ENCODE measurements at regions not wholly inside any gene's neighbourhood (a gene's known extent, or its start where the extent isn't known, plus 50 kb on each side); places are given as distances from the start of the nearest gene placed in this dataset.
A peak's percentile ranks its signal among the peaks of the same experiment; 100 is the strongest.

- Histone ChIP-seq H3K4me3 (no peak overlapping the region), H3K4me1 (ENCODE audit: control insufficient read depth in 5 of 5, insufficient read depth in 5 of 5, low read length in 5 of 5) (no peaks in the 10 kb centered on the region), H3K9me3 (ENCODE audit: control insufficient read depth in 4 of 4, insufficient read depth in 3 of 4, low read length in 3 of 4) (no peaks in the 10 kb centered on the region), H3K27me3 (ENCODE audit: control insufficient read depth in 3 of 3, insufficient read depth in 3 of 3, low read length in 2 of 3) (no peaks in the 10 kb centered on the region), H3K36me3 (ENCODE audit: control insufficient read depth in 4 of 4, insufficient read depth in 4 of 4, low read length in 4 of 4) (no peaks in the 10 kb centered on the region), H3K27ac (ENCODE audit: low read depth in 1 of 2, low read length in 1 of 2) (no peak overlapping the region), H3K9ac (ENCODE audit: insufficient read depth in 1 of 2, low read length in 2 of 2) (no peak overlapping the region)
- no peak for DNase-seq
- no peak for TF ChIP-seq CTCF (IDR thresholded peaks at IDR 0.05; ENCODE audit: control extremely low read depth, extremely low read depth)
- ATAC-seq (ENCODE audit: insufficient read depth, low FRiP score) = no peak
- WGBS, 2 donors = 78 to 84% methylated on average over 2 of the region's 2 CpGs
Observed at GRCh38 chr5:18455521-18455920, 821.3 kb downstream of the TAF11L14 start.

DNA sequence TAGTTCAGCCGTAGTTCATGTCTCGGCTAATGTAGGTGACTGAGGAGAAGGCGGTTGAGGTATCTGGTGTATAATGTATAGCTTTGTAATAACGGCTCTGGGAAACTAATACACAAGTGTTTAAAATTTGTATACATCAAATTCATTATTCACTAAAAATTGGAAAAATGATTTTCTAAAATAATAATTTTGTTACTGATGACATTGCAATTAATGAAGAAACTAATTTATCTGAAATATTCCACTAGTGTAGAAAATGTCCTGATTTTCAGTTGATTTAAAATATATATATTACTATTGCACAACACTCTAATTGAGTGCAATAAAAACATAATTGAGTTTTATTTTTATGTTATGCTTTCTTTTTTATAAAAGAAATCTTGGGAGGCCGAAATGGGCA, 823.0 kb downstream of the TAF11L14 start:
- Histone ChIP-seq H3K9ac (ENCODE audit: insufficient read depth in 1 of 2, low read length in 2 of 2) (no peak overlapping the region), H3K36me3 (ENCODE audit: control insufficient read depth in 4 of 4, insufficient read depth in 4 of 4, low read length in 4 of 4) (no peaks in the 10 kb centered on the region), H3K27me3 (ENCODE audit: control insufficient read depth in 3 of 3, insufficient read depth in 3 of 3, low read length in 2 of 3) (no peaks in the 10 kb centered on the region), H3K4me1 (ENCODE audit: control insufficient read depth in 5 of 5, insufficient read depth in 5 of 5, low read length in 5 of 5) (no peaks in the 10 kb centered on the region), H3K4me3 (no peak overlapping the region), H3K9me3 (ENCODE audit: control insufficient read depth in 4 of 4, insufficient read depth in 3 of 4, low read length in 3 of 4) (no peaks in the 10 kb centered on the region), H3K27ac (ENCODE audit: low read depth in 1 of 2, low read length in 1 of 2) (no peak overlapping the region)
- no peak for TF ChIP-seq CTCF (IDR thresholded peaks at IDR 0.05; ENCODE audit: control extremely low read depth, extremely low read depth)
- WGBS, 2 donors = 90 to 92% methylated on average over 5 of the region's 5 CpGs
- DNase-seq = no peak
- no peak for ATAC-seq (ENCODE audit: insufficient read depth, low FRiP score)

DNA sequence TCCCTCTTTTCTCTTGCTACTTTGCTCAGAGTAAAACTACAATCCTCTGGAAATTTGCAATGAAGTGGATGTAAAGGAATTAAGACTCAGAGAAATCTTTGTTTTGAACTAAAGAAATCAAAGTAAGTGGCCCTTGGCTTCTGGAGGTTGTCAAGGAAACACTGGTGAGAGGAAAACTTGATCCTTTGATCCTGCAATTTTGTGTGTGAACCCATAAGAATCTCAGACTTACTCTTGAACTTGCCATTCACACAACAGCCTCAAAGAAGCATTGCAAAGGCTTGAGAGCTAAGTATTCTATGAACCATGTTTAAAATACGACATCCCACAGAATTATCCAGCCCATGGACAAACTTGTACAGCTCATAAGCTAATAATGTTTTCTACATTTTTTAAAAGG, 827.5 kb downstream of the TAF11L14 start:
- DNase-seq = peak; percentile 17 to 72 (median 54)
- Histone ChIP-seq H3K36me3 (ENCODE audit: control insufficient read depth in 4 of 4, insufficient read depth in 4 of 4, low read length in 4 of 4) (no peaks in the 10 kb centered on the region), H3K4me1 (ENCODE audit: control insufficient read depth in 5 of 5, insufficient read depth in 5 of 5, low read length in 5 of 5) (peaks cover 0 to 3% (median 0%) of the 10 kb centered on the region in 5 donors), H3K27ac (ENCODE audit: low read depth in 1 of 2, low read length in 1 of 2) (no peak overlapping the region), H3K4me3 (no peak overlapping the region), H3K9me3 (ENCODE audit: control insufficient read depth in 4 of 4, insufficient read depth in 3 of 4, low read length in 3 of 4) (no peaks in the 10 kb centered on the region), H3K27me3 (ENCODE audit: control insufficient read depth in 3 of 3, insufficient read depth in 3 of 3, low read length in 2 of 3) (no peaks in the 10 kb centered on the region), H3K9ac (ENCODE audit: insufficient read depth in 1 of 2, low read length in 2 of 2) (no peak overlapping the region)
- WGBS, 2 donors = 50 to 78% methylated on average over 1 of the region's 1 CpG
- TF ChIP-seq CTCF (IDR thresholded peaks at IDR 0.05; ENCODE audit: control extremely low read depth, extremely low read depth) = no peak
- no peak for ATAC-seq (ENCODE audit: insufficient read depth, low FRiP score)
